ENCODE measurements at regions not wholly inside any gene's neighbourhood (a gene's known extent, or its start where the extent isn't known, plus 50 kb on each side); places are given as distances from the start of the nearest gene placed in this dataset.
"Not testable (repeated sequence)": the region's sequence is repeated elsewhere in the genome, so short reads cannot be mapped to it uniquely, and the experiment has no call there.

GRCh38 chr15:92763459-92763858 lies 107.9 kb upstream of the FAM174B start:
- Histone ChIP-seq H3K9me3 (ENCODE audit: low read depth) (no peaks in the 10 kb centered on the region), H3K4me1 (ENCODE audit: low read depth) (no peaks in the 10 kb centered on the region)
- DNase-seq (ENCODE audit: low read depth in 1 of 2, low spot score in 1 of 2) = no peak

GRCh38 chr15:92768131-92768530 lies 112.6 kb upstream of the FAM174B start:
- not testable (repeated sequence) for H3K4me1 ChIP-seq (ENCODE audit: low read depth); H3K36me3 ChIP-seq; H3K9me3 ChIP-seq (ENCODE audit: low read depth); H3K27me3 ChIP-seq; H3K27ac ChIP-seq; DNase-seq (ENCODE audit: low read depth in 1 of 2, low spot score in 1 of 2); H3K4me3 ChIP-seq

More at GRCh38 chr15:92763459-92763858, 107.9 kb upstream of the FAM174B start:
- TF ChIP-seq, protein P1, sequence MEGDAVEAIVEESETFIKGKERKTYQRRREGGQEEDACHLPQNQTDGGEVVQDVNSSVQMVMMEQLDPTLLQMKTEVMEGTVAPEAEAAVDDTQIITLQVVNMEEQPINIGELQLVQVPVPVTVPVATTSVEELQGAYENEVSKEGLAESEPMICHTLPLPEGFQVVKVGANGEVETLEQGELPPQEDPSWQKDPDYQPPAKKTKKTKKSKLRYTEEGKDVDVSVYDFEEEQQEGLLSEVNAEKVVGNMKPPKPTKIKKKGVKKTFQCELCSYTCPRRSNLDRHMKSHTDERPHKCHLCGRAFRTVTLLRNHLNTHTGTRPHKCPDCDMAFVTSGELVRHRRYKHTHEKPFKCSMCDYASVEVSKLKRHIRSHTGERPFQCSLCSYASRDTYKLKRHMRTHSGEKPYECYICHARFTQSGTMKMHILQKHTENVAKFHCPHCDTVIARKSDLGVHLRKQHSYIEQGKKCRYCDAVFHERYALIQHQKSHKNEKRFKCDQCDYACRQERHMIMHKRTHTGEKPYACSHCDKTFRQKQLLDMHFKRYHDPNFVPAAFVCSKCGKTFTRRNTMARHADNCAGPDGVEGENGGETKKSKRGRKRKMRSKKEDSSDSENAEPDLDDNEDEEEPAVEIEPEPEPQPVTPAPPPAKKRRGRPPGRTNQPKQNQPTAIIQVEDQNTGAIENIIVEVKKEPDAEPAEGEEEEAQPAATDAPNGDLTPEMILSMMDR (IDR thresholded peaks at IDR 0.05; ENCODE audit: low read depth, low read length) = no peak
- no peaks in the 10 kb centered on the region for H3K36me3 ChIP-seq
- H3K4me3 ChIP-seq = no peak overlapping the region
- H3K27ac ChIP-seq = no peak overlapping the region
- no peaks in the 10 kb centered on the region for H3K27me3 ChIP-seq

- TF ChIP-seq, protein P1 (IDR thresholded peaks at IDR 0.05; ENCODE audit: low read depth, low read length) = no peak
- no peaks in the 10 kb centered on the region for H3K27me3 ChIP-seq
- H3K4me3 ChIP-seq = no peak overlapping the region
- no peaks in the 10 kb centered on the region for H3K9me3 ChIP-seq (ENCODE audit: low read depth)
- DNase-seq (ENCODE audit: low read depth in 1 of 2, low spot score in 1 of 2) = no peak
- H3K27ac ChIP-seq = no peak overlapping the region
- no peaks in the 10 kb centered on the region for H3K36me3 ChIP-seq
- H3K4me1 ChIP-seq (ENCODE audit: low read depth) = no peaks in the 10 kb centered on the region
Measured at GRCh38 chr15:92770641-92771040, 115.1 kb upstream of the FAM174B start.

DNA sequence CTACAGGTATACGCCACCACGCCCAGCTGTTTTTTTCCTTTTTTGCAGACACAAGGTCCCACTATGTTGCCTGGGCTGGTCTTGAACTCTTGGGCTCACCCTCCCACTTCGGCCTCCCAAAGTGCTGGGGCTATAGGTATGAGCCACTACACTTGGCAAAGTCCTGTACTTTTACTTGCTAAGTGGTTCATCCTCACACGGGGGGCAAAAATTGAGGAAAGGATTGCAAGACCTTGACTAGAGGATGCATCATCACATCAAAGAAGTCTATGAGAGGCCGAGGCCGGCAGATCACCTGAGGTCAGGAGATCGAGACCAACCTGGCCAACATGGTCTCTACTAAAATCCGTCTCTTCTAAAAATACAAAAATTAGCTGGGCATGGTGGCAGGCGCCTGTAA lies 116.5 kb upstream of the FAM174B start:
- TF ChIP-seq, protein P1 (IDR thresholded peaks at IDR 0.05; ENCODE audit: low read depth, low read length) = no peak
- H3K27ac ChIP-seq = no peak overlapping the region
- H3K27me3 ChIP-seq = no peaks in the 10 kb centered on the region
- H3K9me3 ChIP-seq (ENCODE audit: low read depth) = no peaks in the 10 kb centered on the region
- no peaks in the 10 kb centered on the region for H3K4me1 ChIP-seq (ENCODE audit: low read depth)
- H3K36me3 ChIP-seq = no peaks in the 10 kb centered on the region
- DNase-seq (ENCODE audit: low read depth in 1 of 2, low spot score in 1 of 2) = no peak
- no peak overlapping the region for H3K4me3 ChIP-seq

- no peak for DNase-seq (ENCODE audit: low read depth in 1 of 2, low spot score in 1 of 2)
- Histone ChIP-seq H3K9me3 (ENCODE audit: low read depth) (no peaks in the 10 kb centered on the region), H3K27me3 (no peaks in the 10 kb centered on the region), H3K4me3 (no peak overlapping the region), H3K4me1 (ENCODE audit: low read depth) (no peaks in the 10 kb centered on the region), H3K36me3 (no peaks in the 10 kb centered on the region), H3K27ac (no peak overlapping the region)
- TF ChIP-seq, protein P1 (IDR thresholded peaks at IDR 0.05; ENCODE audit: low read depth, low read length) = no peak
Measured at GRCh38 chr15:92772626-92773244, 117.2 kb upstream of the FAM174B start.

GRCh38 chr15:92773340-92773739 lies 117.8 kb upstream of the FAM174B start:
- Histone ChIP-seq H3K27ac (no peak overlapping the region), H3K27me3 (no peaks in the 10 kb centered on the region), H3K9me3 (ENCODE audit: low read depth) (no peaks in the 10 kb centered on the region), H3K4me1 (ENCODE audit: low read depth) (no peaks in the 10 kb centered on the region), H3K36me3 (no peaks in the 10 kb centered on the region), H3K4me3 (no peak overlapping the region)
- no peak for DNase-seq (ENCODE audit: low read depth in 1 of 2, low spot score in 1 of 2)
- TF ChIP-seq, protein P1 (IDR thresholded peaks at IDR 0.05; ENCODE audit: low read depth, low read length) = no peak

All from cardiac muscle cell (in vitro differentiated cells and primary cell).